H1 (cell line): ENCODE measurements at regions not wholly inside any gene's neighbourhood (a gene's known extent, or its start where the extent isn't known, plus 50 kb on each side); places are given as distances from the start of the nearest gene placed in this dataset.

Experiments
- CTCF ChIA-PET: fragments of 300-600 bp; sonication (Branson Sonifier 250); formaldehyde crosslinking; loops from one replicate; lab custom pipeline; 2021; ENCODE audit not compliant: partially characterized antibody; lab: Charles Lee
- POLR2A ChIA-PET: fragments of 300-600 bp; sonication (Branson Sonifier 250); formaldehyde crosslinking; loops from one replicate; lab custom pipeline; 2021; ENCODE audit warnings: inconsistent platforms; ENCODE audit not compliant: partially characterized antibody; lab: Charles Lee
- DNase-seq, 2 experiments: peaks; one replicate each; pipeline versions ENCODE4 v3.0.0 to v3.0.0-alpha.2; 2010 to 2022; ENCODE audit warnings: low spot score in 2 of 2, low read depth in 1 of 2, mixed read lengths in 1 of 2
- FAIRE-seq: peaks from 2 replicates; lab custom pipeline; 2011; peaks lifted over from hg19 to GRCh38; lab: Jason Lieb, UNC
- H2AFZ ChIP-seq: 2 replicates; pipeline ENCODE4 v1.8.1; 2012; ENCODE audit warnings: low read length, inconsistent platforms
- H2AK5ac ChIP-seq: 2 replicates; pipeline ENCODE4 v1.6.1; 2013; ENCODE audit warnings: low read depth, low read length
- H2BK120ac ChIP-seq: replicated peaks from 2 replicates; pipeline ENCODE3; 2013; ENCODE audit warnings: low read depth, low read length, inconsistent platforms
- H2BK12ac ChIP-seq: 2 replicates; pipeline ENCODE4 v1.6.1; 2013; ENCODE audit warnings: low read depth, low read length
- H2BK15ac ChIP-seq: 2 replicates; pipeline ENCODE4 v1.6.1; 2013; ENCODE audit warnings: low read length
- H2BK20ac ChIP-seq: 2 replicates; pipeline ENCODE4 v1.6.1; 2013; ENCODE audit warnings: low read length
- H2BK5ac ChIP-seq: 2 replicates; pipeline ENCODE4 v1.6.1; 2013; ENCODE audit warnings: low read depth, low read length
- H3K14ac ChIP-seq: 2 replicates; pipeline ENCODE4 v1.6.1; 2013; ENCODE audit warnings: inconsistent platforms; ENCODE audit not compliant: insufficient read length
- H3K18ac ChIP-seq: 2 replicates; pipeline ENCODE4 v1.6.1; 2013; ENCODE audit warnings: low read length; ENCODE audit errors: extremely low read depth
- H3K23ac ChIP-seq: 2 replicates; pipeline ENCODE4 v1.6.1; 2013; ENCODE audit warnings: inconsistent platforms; ENCODE audit not compliant: insufficient read length
- H3K23me2 ChIP-seq: 2 replicates; pipeline ENCODE4 v1.6.1; 2013; ENCODE audit warnings: low read depth, low read length
- H3K27ac ChIP-seq: 2 replicates; pipeline ENCODE4 v1.6.1; 2011; ENCODE audit warnings: low read depth, low read length, inconsistent platforms
- H3K27me3 ChIP-seq, 4 experiments: replicated peaks in 1 of 4; 1 replicate in 1 of 4; 2 replicates in 3 of 4; pipeline versions ENCODE4 v1.6.1 to v1.8.1; 2011 to 2013; ENCODE audit warnings: low read length in 3 of 4, mild to moderate bottlenecking in 3 of 4, inconsistent platforms in 2 of 4, mixed read lengths in 2 of 4, moderate library complexity in 1 of 4; ENCODE audit not compliant: control insufficient read depth in 3 of 4, insufficient read depth in 3 of 4; ENCODE audit errors: extremely low read depth in 1 of 4
- H3K36me3 ChIP-seq, 4 experiments: 2 replicates each; pipeline versions ENCODE4 v1.6.1 to v1.8.1; 2011 to 2013; ENCODE audit warnings: mild to moderate bottlenecking in 4 of 4, low read length in 3 of 4, moderate library complexity in 2 of 4, control low read depth in 1 of 4, inconsistent platforms in 1 of 4; ENCODE audit not compliant: insufficient read depth in 4 of 4, control insufficient read depth in 2 of 4
- H3K4ac ChIP-seq: replicated peaks from 2 replicates; pipeline ENCODE3; 2013; ENCODE audit warnings: low read length, low read depth, mixed read lengths, inconsistent platforms; ENCODE audit not compliant: insufficient read length
- H3K4me1 ChIP-seq, 4 experiments: replicated peaks in 1 of 4; 1 replicate in 1 of 4; 2 replicates in 3 of 4; pipeline versions ENCODE4 v1.6.1 to v1.8.1; 2011 to 2013; ENCODE audit warnings: low read length in 3 of 4, inconsistent platforms in 2 of 4, mixed read lengths in 1 of 4; ENCODE audit not compliant: insufficient read depth in 4 of 4, control insufficient read depth in 3 of 4
- H3K4me2 ChIP-seq, 2 experiments: 2 replicates each; pipeline versions ENCODE4 v1.6.1 to v1.8.1; 2011 to 2013; ENCODE audit warnings: low read depth in 2 of 2, low read length in 2 of 2, control low read depth in 1 of 2, inconsistent platforms in 1 of 2, mild to moderate bottlenecking in 1 of 2; ENCODE audit not compliant: insufficient read depth in 1 of 2
- H3K4me3 ChIP-seq, 4 experiments: fragments of 200-600, 300-600 bp in 1 of 4; sonication (generic), shearing (Covaris generic), sonication (Bioruptor Twin) in 1 of 4; 2 replicates each; pipeline versions ENCODE4 v1.5.1 to v1.8.1; 2011 to 2016; ENCODE audit warnings: low read length in 4 of 4, low read depth in 3 of 4, control low read depth in 2 of 4, inconsistent platforms in 2 of 4, mild to moderate bottlenecking in 2 of 4, mixed read lengths in 1 of 4, moderate library complexity in 1 of 4; ENCODE audit not compliant: insufficient read depth in 2 of 4; ENCODE audit errors: extremely low read depth in 1 of 4
- H3K56ac ChIP-seq: replicated peaks from 2 replicates; pipeline ENCODE3; 2013; ENCODE audit warnings: low read depth, mild to moderate bottlenecking, mixed read lengths, low read length, inconsistent platforms; ENCODE audit not compliant: insufficient read length
- H3K79me1 ChIP-seq: 2 replicates; pipeline ENCODE4 v1.6.1; 2013; ENCODE audit warnings: low read depth, low read length, control low read depth
- H3K79me2 ChIP-seq, 2 experiments: 2 replicates each; pipeline versions ENCODE4 v1.6.1 to v1.8.1; 2012 to 2013; ENCODE audit warnings: low read length in 2 of 2, mild to moderate bottlenecking in 2 of 2, inconsistent platforms in 1 of 2; ENCODE audit not compliant: insufficient read depth in 2 of 2, control insufficient read depth in 1 of 2
- H3K9ac ChIP-seq, 4 experiments: replicated peaks in 1 of 4; 1 replicate in 1 of 4; 2 replicates in 3 of 4; pipeline versions ENCODE4 v1.6.1 to v1.8.1; 2011 to 2013; ENCODE audit warnings: low read depth in 3 of 4, low read length in 3 of 4, control low read depth in 2 of 4, mild to moderate bottlenecking in 2 of 4, moderate library complexity in 2 of 4, inconsistent platforms in 1 of 4; ENCODE audit errors: extremely low read depth in 1 of 4
- H3K9me3 ChIP-seq, 2 experiments: 2 replicates each; pipeline versions ENCODE4 v1.6.1 to v1.8.1; 2012 to 2013; ENCODE audit warnings: mild to moderate bottlenecking in 2 of 2, moderate library complexity in 2 of 2, control low read depth in 1 of 2, inconsistent platforms in 1 of 2, low read depth in 1 of 2, low read length in 1 of 2, mixed read lengths in 1 of 2; ENCODE audit not compliant: insufficient read depth in 2 of 2
- H4K20me1 ChIP-seq, 2 experiments: replicated peaks in 1 of 2; 2 replicates each; pipeline versions ENCODE3 to v1.8.1; 2011 to 2013; ENCODE audit warnings: inconsistent platforms in 2 of 2, low read length in 2 of 2, mild to moderate bottlenecking in 1 of 2; ENCODE audit not compliant: insufficient read depth in 2 of 2, control insufficient read depth in 1 of 2
- H4K5ac ChIP-seq: 2 replicates; pipeline ENCODE4 v1.6.1; 2013; ENCODE audit warnings: low read length, low read depth, mixed read lengths, inconsistent platforms; ENCODE audit not compliant: insufficient read length
- H4K8ac ChIP-seq: 2 replicates; pipeline ENCODE4 v1.8.0; 2013; ENCODE audit warnings: mild to moderate bottlenecking, moderate library complexity, low read length, inconsistent platforms; ENCODE audit not compliant: insufficient read depth; ENCODE audit errors: extremely low read depth
- H4K91ac ChIP-seq: replicated peaks from 2 replicates; pipeline ENCODE3; 2013; ENCODE audit warnings: low read length, mixed read lengths, inconsistent platforms; ENCODE audit not compliant: insufficient read length
- FOSL1 ChIP-seq: IDR thresholded peaks from 2 replicates; pipeline ENCODE4 v1.6.1; 2011; ENCODE audit warnings: mild to moderate bottlenecking, low read depth, low read length, moderate library complexity; ENCODE audit not compliant: insufficient read depth
- KDM1A ChIP-seq: fragments of 200-600, 300-600 bp; sonication (generic); IDR thresholded peaks from 2 replicates; pipeline ENCODE4 v1.7.1; 2016; ENCODE audit warnings: mild to moderate bottlenecking, low read length, borderline replicate concordance
- SAP30 ChIP-seq: fragments of 300-600 bp; sonication (generic); IDR thresholded peaks from 2 replicates; pipeline ENCODE4 v1.7.1; 2012; ENCODE audit warnings: low read length, moderate library complexity, mild to moderate bottlenecking, inconsistent platforms; ENCODE audit not compliant: insufficient read depth, insufficient replicate concordance
- SIN3A ChIP-seq, 2 experiments: IDR thresholded peaks in 1 of 2; conservative IDR thresholded peaks in 1 of 2; 2 replicates each; pipeline ENCODE4 v1.6.1; 2011 to 2012; ENCODE audit warnings: low read length in 2 of 2, improper control_type of control experiment in 1 of 2, low read depth in 1 of 2, mild to moderate bottlenecking in 1 of 2
- SP4 ChIP-seq: IDR thresholded peaks from 2 replicates; pipeline ENCODE4 v1.6.1; 2012; ENCODE audit warnings: low read length, inconsistent platforms
- SRF ChIP-seq: IDR thresholded peaks from 2 replicates; pipeline ENCODE4 v1.6.1; 2011; ENCODE audit warnings: mild to moderate bottlenecking, low read depth, low read length, moderate library complexity
- SUZ12 ChIP-seq: fragments of 200-600 bp; sonication (generic); IDR thresholded peaks from 2 replicates; pipeline ENCODE4 v1.6.1; 2012; ENCODE audit warnings: mild to moderate bottlenecking, inconsistent platforms, low read length, moderate library complexity, mixed read lengths
- TAF7 ChIP-seq: optimal IDR thresholded peaks from 2 replicates; pipeline ENCODE3; 2011; ENCODE audit warnings: low read depth, mild to moderate bottlenecking, inconsistent platforms, low read length, moderate library complexity, borderline replicate concordance
- WGBS, 2 experiments: shearing (Covaris generic) in 1 of 2; methylation state at CpG; one replicate each; pipeline versions ENCODE4 v1.1.6 to v1.1.7; 2013 to 2015; ENCODE audit warnings: low lambda C conversion rate in 2 of 2, mixed read lengths in 2 of 2, inconsistent platforms in 1 of 2, low coverage in 1 of 2, missing lambda C conversion rate in 1 of 2; ENCODE audit not compliant: insufficient replicate concordance in 2 of 2, insufficient coverage in 1 of 2, insufficient read length in 1 of 2; ENCODE audit errors: extremely low coverage in 1 of 2, missing lambda C conversion rate in 1 of 2; 5-methylcytosine and 5-hydroxymethylcytosine counted together

- 85% methylated on average over 2 of the region's 2 CpGs; no CpG with 5 or more reads in 1 of the 2 experiments for WGBS, 2 experiments
- Histone ChIP-seq H2AFZ (no peak overlapping the region), H3K27me3 (no peaks in the 10 kb centered on the region), H4K5ac (no peak overlapping the region), H2BK20ac (no peak overlapping the region), H3K36me3 (no peaks in the 10 kb centered on the region), H2BK5ac (no peak overlapping the region), H2BK120ac (no peak overlapping the region), H3K79me1 (no peaks in the 10 kb centered on the region), H3K4ac (no peak overlapping the region), H3K4me2 (no peak overlapping the region), H3K56ac (no peak overlapping the region), H3K9me3 (no peaks in the 10 kb centered on the region), H3K23ac (no peak overlapping the region), H3K27ac (no peak overlapping the region), H3K4me1 (peaks cover 0 to 4% (median 0%) of the 10 kb centered on the region in 4 experiments; a peak in 2 of 7 replicates), H2AK5ac (no peak overlapping the region), H3K23me2 (no peaks in the 10 kb centered on the region), H4K91ac (no peak overlapping the region), H2BK15ac (no peak overlapping the region), H3K18ac (no peak overlapping the region), H3K14ac (no peak overlapping the region), H3K4me3 (no peak overlapping the region), H3K79me2 (no peaks in the 10 kb centered on the region), H4K8ac (no peak overlapping the region), H2BK12ac (no peak overlapping the region), H3K9ac (no peak overlapping the region), H4K20me1 (no peaks in the 10 kb centered on the region)
- TF ChIP-seq SAP30 (no peak), FOSL1 (no peak), SUZ12 (no peak), SIN3A (conservative IDR thresholded peaks at IDR 0.05 in 1 of 2, IDR thresholded peaks at IDR 0.05 in 1 of 2; ENCODE audit: low read depth in 1 of 2, low read length in 2 of 2) (no peak), SRF (no peak), KDM1A (no peak), TAF7 (no peak), SP4 (no peak)
- ChIA-PET CTCF (no interaction called here), POLR2A (no interaction called here)
- DNase-seq (no peak), FAIRE-seq (no peak)
Measured at GRCh38 chrX:121337816-121338215, 290.4 kb downstream of the GLUD2 start.
